NCI-H226 (cell line): ENCODE measurements at regions not wholly inside any gene's neighbourhood (a gene's known extent, or its start where the extent isn't known, plus 50 kb on each side); places are given as distances from the start of the nearest gene placed in this dataset.
"Not testable (repeated sequence)": the region's sequence is repeated elsewhere in the genome, so short reads cannot be mapped to it uniquely, and the experiment has no call there.

Source experiments
- DNase-seq: peaks from one replicate; pipeline ENCODE4 v3.0.0-alpha.2; 2015

DNA sequence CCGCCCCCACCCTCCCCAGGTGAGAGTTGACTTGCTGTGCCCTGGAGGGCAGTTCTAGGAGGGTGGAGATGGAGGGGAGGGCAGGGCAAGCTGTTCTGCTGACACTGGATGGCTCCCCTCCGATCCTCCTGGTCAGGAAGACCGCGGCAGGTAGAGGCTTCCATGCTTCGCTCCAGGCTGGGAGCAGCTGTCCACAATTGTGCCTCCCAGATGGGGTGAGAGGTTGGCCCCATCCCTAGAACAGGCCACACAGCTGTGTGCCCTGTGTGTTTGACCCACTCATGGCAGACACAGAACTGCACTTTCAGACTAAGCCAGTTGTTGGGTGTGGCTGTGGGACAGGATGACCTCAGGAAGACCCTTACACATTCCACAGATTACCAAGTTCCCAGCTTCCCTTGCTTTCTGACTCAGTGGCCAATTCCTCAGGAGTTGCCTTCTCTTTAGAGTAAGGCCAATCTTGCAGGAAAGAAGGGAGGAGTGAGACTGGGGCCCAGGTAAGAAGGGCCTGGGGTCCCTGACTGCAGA is 72.1 kb upstream of the HSPA9 start:
- no peak for DNase-seq

GRCh38 chr5:138646671-138647070 is 71.5 kb upstream of the HSPA9 start:
- DNase-seq = no peak

DNA sequence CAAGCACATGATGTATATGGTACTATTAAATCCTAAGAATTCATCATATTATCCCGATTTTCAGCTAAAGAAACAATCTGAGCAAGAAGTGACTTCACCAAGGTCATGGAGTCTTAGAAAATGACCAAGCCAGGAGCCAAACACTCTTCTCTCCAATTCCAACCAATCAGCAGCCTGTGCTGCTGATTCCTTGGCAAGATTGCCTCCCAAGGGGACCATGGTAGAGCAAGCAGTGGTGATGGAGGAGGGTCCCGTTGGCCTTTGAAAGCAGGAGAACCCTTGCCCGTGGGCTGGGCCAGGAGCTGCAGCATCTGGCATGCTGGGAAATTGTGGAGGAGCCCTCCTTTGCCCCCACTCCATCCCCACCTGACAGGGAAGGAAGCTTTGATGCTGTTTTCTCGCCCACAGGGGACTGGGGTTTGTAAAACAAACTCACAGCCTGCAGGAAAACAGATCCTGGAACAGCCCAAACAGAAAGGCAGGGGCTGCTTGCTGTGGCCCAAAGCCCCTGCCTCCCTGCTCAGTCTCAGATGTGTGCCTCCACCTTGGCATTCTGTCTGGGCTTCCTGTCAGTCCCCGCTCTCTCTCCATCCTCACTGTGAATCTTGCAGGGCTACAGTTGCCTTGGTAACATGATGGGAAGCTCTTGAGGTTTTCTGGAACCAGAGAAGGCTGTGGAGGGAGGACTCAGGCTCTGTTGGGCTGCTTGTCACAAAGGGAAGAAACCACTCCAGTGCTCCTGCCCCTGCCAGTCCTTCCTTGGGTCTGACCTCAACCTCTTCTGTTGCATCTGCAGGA is 70.8 kb upstream of the HSPA9 start:
- DNase-seq = no peak

DNA sequence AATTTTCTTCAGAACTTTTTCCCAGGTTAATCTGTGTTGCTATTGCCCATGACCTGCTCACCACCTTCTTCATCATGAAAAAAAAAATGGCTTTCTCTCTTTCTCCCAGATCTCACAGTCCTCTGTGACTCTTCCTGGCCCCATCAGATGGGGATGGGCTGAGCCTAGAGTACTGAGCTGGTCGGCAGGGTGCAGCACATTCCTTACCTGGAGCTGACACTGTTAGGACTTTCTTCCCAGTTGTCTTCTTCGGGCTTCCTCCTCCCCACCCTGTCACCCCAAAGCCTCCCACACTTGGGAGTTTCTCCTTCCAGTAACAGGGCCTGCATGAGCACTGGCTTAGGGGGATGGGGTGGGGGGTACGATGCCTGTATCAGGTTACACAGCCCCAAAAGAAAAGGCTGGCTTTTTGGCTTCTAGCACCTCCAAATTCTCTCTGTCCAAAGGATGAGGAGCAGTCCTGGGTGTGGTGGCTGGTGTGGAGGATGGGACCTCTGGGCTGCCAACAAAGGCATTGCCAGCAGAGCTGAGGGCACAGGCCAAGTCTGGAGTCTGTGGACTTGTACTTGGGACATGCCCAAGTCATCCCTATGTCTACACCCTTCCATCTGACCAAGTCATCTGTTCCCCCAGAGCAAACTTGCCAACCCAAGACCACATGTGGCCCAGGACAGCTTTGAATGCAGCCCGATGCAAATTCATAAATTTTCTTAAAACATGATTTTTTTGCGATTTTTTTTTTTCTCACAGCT is 68.0 kb upstream of the HSPA9 start:
- DNase-seq = no peak

DNA sequence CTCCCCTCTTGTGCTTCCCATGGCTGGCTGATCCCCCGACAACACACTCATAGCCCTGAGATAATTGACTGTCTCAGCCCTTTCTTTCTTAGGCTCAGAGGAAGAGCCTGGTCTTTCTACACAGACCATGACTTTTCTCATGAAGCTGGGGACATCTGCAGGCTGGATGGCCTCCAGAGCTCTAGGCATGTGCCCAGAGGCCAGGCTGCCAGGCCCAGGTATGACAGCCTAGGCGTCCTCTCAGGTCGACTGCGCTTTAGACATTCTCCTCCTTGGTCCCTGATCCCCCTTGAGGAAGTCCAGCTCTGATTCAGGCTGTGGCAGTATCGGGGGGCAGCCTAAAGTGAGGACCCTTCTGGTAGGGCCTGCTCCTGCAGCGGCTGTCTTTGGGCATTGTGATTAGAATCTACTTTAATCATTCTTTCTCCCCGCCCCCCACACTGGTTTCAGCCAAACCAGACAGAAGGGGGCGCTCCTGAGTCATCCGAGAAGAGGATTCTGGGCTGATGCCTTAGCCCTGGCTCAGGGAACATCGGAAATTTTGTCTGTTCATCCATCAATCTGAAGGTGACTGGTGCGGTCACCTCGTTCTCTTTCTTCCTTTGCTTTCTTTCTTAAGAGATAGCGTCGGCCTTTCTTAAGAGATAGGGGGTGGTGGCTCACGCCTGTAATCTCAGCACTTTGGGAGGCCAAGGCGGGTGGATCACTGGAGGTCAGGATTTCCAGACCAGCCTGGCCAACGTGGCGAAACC is 66.5 kb upstream of the HSPA9 start:
- peak; percentile 12 for DNase-seq

- no peak for DNase-seq
Observed at GRCh38 chr5:138640646-138641254, 65.5 kb upstream of the HSPA9 start.

- no peak for DNase-seq
Observed at GRCh38 chr5:138640138-138640537, 64.9 kb upstream of the HSPA9 start.

DNA sequence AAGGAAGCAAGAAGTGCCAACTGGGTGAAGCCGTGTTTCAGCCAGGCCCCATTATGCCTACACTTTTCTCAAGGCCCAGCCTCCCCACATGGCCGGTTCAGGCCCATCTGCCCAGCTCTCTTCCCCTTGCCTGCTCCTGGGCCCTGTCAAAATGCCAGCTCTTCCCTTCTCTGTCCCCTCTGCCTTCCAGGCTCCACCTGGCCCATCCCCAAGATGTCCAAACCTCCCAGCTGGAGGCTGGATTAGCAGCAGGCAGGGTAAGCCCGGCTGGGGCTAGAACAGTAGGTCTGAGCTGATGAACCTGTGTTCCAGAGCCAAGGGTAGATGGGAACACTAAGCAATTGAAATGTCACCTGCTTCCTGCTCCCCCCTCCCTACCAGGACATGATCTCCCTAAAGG is 64.1 kb upstream of the HSPA9 start:
- no peak for DNase-seq

GRCh38 chr5:138637256-138637655 is 62.1 kb upstream of the HSPA9 start:
- DNase-seq = no peak

DNA sequence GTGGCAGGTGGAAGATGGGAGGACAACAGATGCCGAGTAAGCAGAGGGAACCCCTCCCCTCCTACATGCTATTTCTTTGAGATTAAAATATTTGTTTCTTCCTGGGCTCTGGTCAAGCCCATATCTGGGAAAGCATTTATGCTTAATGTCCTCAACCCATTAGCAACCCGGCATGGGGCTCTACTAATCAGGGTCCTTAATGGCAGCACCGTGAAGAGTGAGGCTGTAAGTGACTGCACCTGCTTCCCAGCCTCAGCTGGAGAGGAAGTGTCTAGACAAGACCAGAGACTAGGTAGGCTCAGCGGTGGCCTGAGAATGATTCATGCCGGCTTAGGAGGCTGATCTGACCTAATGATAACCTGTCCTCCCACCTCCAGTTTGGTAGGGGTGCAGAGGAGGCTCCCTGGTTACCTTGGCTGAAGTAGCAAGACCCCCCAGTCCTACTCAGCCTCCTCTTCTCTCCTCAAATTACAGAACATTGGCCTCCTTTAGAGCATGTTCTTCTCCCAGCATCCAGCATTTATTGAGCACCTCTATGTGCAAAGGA is 61.3 kb upstream of the HSPA9 start:
- DNase-seq = no peak

DNA sequence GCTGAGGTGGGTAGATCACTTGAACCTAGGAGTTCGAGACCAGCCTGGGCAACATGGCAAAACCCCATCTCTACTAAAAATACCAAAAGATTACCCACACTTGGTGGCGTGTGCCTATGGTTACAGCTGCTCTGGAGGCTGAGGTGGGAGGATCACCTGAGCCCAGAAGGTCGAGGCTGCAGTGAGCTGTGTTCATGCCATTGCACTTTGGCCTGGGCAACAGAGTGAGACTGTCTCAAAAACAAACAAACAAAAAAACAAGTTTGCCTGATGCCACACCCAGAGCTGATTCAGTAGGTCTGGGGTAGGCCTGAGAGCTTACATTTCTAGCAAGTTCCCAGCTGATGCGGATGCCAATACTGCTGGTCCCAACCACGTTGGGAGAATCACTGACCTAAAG is 60.5 kb upstream of the HSPA9 start:
- no peak for DNase-seq

- DNase-seq = no peak
Observed at GRCh38 chr5:138635265-138635664, 60.1 kb upstream of the HSPA9 start.

- not testable (repeated sequence) for DNase-seq
Observed at GRCh38 chr5:138634804-138635203, 59.6 kb upstream of the HSPA9 start.

DNA sequence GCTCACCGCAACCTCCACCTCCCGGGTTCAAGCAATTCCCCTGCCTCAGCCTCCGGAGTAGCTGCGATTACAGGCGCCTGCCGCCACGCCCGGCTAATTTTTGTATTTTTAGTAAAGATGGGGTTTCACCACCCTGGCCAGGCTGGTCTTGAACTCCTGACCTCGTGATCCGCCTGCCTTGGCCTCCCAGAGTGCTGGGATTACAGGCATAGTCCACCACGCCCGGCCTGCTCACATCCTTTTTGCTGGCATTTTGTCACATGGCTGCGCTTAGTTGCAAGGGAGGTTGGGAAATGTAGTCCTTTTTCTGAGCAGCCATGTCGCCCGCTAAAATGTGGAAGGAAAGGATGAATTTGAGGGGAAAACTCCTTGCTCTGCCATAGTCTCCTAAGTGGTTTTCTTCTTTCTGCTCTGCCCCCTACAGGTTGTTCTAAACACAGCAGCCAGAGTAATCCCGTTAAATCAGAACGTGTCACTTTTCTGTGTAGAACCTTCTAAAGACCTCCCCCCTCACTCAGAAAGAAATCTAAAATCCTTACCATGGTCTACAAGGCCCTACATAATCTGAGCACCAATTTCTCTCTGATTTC is 57.8 kb upstream of the HSPA9 start:
- DNase-seq = peak; percentile 77

DNA sequence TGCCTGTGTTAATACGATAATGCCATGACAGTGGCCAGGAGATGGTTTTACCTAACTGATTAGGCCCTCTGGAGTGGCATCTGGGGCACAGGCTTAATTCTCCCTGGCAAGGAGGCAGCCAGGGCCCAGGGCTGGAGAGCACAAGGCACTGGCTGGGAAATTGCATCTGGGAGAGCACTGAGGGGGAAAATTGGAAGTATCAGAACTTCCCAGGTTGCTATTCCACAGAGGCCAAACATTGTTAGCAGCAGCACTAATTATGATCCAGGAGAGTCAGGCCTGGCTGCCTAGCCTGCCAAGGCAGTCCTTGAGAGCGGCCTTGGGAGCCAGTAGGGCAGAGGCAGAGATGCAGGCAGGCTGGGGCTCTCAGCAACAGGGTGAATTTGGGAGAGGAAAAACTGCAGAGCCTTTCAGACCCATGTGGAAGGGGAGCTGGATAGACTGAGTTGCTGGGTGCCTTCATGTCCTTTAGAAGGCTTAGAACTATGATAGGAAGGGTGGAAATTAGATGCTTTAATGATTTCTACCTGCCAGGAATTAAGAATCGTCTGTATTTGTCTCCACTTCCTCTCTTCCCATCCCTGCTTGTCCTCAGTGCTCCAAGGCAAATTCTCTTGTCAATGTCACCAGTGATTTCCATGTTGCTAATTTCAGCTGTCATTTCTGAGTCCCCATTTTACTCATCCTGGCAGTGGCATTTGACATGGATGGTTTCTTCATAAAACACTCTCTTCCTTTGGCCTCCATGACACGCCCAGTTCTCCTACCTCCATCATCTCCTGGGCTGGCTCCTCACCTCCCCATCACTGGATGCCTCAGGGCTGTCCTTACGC is 56.1 kb upstream of the HSPA9 start:
- DNase-seq = no peak

DNA sequence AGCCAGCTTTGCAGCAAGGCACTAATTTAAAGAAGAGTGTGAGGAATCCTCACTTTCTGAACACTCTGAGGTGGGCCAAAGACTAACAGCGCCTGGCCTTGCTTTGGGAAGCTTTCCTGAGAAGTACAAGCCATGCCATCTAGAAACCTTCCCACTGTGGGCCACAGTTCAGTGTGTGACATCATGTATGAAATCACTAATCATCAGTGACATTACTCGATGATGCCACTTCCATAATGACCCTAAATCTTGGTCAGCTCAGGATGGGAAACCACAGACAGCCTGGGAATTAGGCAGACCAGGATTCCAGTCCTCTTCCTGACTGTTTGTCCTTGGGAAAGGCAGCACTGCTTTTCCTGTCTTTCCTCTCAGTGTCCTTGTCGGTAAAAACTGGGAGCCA is 54.2 kb upstream of the HSPA9 start:
- DNase-seq = no peak

DNA sequence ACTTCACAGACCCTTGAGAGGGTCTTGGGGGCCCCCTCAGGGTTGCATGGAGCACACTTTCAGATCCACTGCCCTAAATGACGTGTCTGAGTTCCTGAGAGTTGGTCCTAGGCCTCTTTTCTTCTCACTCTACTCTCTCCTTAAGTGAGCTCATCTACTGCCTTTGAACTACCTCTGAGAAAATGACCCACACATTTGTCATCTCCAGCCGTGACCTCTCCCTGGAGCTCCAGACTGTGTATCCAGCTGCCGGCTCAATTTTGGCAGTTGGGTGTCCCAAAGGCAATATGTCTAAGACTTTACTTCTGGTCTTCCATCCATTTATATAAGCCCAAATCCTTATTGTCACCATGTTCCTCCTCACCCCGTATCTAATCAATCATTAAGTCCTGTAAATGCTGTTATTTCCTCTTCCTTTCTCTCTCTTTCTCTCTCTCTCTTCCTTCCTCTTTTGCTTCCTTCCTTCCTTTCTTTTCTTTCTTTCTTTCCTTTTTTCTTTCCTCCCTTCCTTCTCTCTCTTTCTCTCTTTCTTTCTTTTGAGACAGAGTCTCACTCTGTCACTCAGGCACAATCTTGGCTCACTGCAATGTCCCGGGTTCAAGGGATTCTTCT is 51.2 kb upstream of the HSPA9 start:
- no peak for DNase-seq

DNA sequence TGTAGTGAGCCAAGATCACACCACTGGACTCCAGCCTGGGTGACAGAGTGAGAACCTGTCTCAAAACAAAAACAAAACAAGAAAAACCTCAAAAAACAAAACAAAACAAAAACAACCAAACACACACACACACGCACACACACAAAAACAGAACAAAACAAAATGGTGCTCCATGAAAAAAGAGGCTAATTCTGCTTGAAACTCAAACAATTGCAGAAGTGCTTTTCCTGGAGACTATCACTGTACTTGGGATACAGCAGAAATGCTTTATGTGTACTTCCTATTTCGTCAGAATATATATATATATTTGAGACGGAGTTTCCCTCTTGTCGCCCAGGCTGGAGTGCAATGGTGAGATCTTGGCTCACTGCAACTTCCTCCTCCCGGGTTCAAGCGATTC is 49.9 kb upstream of the HSPA9 start:
- DNase-seq = no peak
